ENCODE measurements at regions not wholly inside any gene's neighbourhood (a gene's known extent, or its start where the extent isn't known, plus 50 kb on each side); places are given as distances from the start of the nearest gene placed in this dataset.

DNA sequence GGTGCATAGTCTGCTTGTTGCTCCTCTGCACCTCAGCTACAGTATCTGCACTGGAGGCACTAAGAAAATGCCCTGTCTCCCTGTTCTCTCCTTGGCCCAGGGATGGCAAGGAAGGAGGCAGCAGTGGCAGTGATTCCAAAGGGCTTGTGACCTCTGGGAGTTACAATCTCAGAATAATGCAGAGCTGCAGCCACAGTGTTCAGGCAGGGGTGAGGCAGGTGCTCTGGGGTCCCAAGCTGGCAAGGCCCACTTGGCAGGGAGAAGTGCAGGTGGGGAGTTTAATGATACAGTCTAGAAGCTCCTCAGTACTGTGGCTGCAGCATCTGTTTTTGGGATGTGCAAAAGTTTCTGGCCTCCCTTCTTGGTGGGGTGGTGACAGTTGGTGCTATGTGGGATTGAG, 456.4 kb downstream of the CCSER2 start:
- no peak for DNase-seq (ENCODE audit: low read depth)

DNA sequence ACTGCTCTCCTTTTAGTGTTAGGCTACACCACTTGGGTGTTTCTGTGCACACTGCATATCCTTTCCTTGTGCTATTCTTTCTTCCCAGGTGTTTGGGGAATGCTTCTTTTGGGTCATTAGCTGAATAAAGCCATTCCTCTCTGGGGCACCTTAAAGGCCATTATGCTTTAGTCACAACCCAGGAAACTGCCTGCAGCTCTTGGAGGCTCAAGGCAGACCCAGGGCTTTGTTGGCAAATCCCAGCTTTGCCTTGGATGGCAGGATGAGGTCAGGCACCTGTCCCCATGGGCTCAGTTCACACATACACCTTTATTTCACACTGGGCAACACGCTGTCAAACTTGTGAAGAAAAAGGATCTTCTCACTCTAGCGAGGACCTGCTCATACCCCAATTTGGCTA, 460.6 kb downstream of the CCSER2 start:
- no peak for DNase-seq (ENCODE audit: low read depth)

DNA sequence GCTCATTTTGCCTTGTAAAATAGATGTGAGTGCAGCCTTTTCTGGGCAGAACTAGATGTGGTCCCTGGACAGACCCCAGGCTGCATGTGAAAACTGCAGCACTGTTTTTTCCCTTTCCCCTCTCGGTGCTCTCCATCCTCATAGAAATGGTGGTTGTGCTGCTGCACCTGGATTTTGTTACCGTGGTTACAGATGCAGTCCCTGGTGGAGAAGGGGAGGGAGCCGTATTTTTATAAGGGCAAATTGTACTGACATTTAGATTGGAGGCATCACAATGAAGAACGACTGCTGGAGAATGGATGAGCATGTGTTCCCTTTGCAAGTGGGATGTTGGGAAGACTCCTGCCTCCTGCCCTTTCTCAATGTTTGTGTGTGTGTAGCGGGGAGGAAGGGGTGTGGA, 469.9 kb downstream of the CCSER2 start:
- no peak for DNase-seq (ENCODE audit: low read depth)

DNA sequence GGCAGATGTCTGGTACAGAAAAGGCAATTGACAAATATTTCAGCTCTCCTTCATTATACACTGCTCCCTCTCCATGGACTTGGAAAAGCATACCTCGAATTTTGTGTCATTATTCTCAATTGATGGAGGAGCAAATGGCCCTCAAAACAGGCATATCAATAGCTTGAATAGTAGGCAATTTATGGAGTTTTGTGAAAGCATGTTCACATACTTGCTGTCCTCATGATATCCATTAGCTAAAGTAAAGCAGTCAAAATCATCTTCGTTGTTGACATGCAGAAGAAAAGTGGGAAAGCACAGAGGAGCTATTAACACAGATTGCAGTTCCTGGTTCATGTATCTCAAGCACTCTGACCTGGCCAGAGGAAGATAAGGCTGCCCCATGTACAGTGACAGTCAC, 472.8 kb downstream of the CCSER2 start:
- no peak for DNase-seq (ENCODE audit: low read depth)

DNA sequence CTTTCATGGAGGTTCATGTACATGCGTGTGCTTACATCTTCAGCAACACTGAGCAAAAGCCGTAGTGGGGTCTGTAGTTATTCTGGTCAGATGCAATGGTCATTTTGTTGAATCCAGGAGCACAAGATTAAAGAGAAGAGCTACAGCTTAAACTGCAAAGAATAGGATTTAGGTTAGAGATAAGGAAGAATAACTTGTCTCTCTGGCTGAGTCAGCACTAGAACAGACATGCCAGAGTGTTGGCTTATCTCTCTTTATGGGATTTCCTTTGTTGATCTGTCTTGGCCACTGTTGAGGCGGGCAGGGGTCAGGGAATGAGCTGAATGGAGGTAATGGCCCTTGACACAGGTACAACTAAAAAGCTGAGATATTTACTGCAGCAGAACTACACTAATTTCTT, 473.5 kb downstream of the CCSER2 start:
- DNase-seq (ENCODE audit: low read depth), result no peak

DNA sequence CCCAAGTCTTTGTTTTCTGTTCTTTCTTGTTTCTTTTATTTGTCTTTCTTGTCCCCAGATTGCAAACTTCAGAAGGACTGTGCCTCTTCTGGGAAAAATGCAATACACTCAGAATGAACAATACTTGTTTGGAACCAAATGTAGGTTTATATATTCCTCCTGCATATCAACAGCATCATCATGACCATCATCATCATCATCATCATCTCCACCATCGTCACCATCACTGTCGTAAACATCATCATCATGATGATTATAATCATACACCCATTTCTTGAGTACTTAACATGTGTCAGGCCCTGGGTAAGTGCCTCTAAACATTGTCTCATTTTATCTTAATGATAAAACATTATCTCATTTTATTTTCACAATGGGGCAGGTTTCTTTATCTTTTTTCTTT, 476.8 kb downstream of the CCSER2 start:
- DNase-seq (ENCODE audit: low read depth), result no peak

DNA sequence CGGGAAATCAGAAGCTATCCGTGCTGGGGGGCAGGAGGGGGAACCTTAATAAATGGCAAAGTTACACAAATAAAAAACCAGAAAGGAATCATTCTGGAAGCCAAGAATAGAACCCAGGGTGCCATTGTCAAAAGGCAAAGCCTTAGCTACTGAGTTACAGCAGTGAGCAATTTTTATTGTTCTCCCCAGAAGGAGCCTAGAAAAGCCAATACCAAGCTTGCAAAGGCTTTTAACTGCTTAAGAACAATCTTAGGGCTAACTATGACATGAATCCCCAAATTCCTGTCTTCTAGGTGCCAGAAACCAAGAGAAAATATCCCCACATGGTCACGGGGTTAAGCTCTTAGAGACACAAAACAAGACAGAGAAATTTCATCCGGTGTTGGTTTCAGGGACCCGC, 482.7 kb downstream of the CCSER2 start:
- DNase-seq (ENCODE audit: low read depth), result no peak

DNA sequence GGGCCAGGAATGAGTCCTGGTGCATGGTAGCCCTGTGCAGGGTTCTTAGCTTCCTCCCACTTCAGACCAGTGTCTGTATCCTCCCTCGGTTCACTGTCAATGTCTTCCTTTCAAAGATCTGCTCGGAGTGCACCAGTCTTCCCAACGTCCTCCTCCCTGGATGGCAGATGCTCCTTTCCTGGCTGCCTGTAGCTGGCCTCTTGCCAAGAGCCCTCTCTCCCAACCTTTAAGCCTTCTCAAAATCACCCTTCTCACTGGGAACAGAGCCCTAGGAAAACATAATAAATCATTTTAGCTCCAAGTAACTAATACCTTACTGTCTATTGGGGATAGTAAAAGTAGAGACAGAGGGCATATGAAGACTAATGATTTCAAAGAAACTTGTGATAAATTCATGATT, 490.6 kb downstream of the CCSER2 start:
- no peak for DNase-seq (ENCODE audit: low read depth)

DNA sequence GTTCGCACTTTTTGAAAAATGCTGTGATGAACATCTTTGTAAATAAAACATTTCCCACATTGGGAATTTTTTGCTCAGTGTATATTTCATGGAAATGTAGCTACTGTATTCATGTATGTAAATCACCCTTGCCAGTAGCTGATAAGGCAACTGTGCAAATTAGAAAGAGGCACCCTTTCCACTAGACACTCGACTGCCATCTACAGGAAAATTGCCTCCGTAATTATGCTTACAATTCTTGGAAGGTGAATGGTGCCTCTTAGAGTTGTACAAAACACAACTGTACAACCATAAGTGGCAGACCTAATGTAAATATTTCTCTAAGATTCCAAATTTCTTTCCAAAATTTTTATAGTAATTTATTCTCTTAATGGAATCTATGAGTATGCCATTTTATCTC, 491.7 kb downstream of the CCSER2 start:
- DNase-seq (ENCODE audit: low read depth), result no peak

DNA sequence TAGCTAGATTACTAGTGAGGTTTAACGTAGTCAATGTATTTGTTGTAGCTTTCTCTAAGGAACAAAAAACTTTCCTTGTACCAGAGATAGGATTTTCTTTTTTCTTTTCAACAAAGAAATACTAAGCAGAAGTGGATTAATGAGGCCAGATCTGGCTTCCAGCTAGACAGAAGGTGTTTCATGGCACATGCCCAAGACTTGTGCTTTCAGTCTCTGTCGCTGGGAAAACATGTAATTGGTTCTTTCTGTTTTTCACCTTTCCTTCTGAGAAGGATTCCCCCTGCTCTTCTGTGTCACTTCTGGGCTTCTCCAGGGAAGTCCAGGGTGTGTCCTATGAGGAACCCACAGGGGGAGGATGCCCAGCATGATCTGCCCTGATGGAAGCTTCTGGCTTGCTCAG, 492.2 kb downstream of the CCSER2 start:
- DNase-seq (ENCODE audit: low read depth), result no peak

DNA sequence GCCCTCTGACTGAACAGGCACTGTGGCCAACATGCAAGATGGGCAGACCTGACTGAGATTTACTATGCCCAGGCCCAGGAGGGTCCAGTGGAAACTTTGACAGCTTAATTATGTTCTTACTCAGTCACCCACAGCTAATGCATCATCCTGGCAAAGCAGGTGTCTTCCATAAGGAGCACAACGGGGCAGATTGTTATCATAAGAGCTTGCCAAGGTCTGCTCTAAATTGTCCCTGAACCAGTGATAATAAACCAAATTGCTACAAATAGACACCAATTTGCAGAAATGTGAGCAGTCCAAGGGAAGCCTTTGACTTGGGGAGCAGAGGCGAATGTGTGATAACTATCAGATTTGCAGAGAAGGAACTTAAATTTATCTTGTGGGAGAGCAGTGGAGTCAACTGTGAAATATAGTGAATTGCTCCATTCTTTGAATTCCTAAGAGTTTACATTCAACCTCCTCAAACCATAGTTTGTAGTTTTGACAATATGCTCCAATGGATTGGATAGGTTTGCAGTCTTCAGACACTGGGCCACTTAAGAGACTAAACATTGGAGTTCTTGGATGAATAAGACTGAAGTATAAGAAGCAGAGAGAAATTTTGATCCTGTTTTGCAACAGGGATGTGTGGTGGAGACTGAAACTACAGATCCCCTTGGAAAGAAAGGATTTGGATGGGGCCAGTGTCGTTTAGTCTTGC, 494.7 kb downstream of the CCSER2 start:
- no peak for DNase-seq (ENCODE audit: low read depth)

DNA sequence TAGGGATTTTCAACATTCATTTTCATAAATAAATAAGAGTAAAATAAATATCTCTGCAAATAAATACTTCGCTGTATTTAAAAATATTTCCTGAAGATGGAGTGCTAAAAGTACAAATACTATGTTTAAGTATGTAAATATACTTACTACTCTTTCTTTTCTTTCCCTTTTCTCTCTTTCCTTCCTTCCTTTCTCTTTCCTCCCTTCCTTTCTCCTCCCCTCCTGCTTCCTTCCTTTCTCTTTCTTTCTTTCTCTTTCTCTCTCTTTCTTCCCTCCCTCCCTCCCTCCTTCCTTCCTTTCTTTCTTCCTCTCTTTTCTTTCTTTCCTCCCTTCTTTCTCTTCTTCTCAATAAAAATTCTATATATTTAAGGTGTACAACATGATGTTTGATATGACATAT, 496.1 kb downstream of the CCSER2 start:
- no peak for DNase-seq (ENCODE audit: low read depth)

DNA sequence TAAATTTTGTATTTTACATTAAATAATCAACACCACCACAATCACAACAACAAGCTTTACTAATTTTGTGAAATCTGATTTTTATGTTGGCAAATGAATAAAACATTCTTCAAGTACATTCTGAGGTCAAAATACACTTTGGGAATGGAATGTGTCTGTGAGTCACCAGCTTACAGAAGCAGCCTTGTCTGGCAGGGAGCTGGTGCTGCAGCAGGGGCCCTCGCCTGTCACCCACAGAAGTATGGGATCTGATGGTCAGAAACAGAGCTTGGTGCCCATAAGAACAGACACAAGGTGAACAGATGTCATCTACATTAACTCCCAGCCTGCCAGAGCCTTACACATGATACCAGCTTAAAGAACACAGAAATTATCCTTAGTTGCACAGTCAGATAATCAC, 496.9 kb downstream of the CCSER2 start:
- no peak for DNase-seq (ENCODE audit: low read depth)

DNA sequence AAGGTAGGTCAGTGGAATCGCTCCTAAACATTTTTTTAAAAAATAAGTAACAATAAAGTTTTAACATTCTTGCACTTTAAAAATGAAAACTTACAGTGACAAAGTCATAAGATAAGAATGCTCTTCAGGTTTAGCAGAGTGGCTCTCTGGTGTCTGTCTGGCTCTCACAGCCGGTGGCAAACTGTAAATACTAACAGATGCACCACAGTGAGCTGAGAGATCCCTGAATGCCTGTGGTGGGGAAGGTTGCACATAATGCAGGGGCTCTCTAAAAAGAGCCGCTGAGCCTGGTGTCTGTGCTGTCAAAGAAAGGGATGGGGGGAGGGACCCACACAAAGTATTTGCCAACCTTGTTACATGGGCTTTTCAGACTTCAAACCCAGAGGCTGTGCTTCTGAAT, 498.3 kb downstream of the CCSER2 start:
- DNase-seq (ENCODE audit: low read depth), result no peak

DNA sequence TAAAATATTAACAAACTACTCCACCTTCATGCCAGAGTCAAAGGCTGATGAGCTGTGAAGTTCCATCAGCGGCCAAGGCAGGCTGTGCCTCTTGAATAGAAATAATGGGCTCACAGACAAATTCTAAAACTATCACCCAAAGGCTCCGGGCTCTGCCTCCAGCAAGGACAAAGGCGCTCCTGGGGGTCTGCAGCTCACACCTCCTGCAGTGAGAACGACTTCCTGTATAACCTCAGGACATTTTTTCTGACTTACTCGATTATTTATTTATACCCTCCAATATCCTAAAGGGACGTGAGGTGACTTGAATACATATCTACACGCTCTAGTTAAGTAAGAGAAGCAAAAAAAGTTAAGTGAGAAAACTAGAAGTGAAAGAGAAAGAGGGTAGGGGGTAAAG, 500.7 kb downstream of the CCSER2 start:
- no peak for DNase-seq (ENCODE audit: low read depth)

DNA sequence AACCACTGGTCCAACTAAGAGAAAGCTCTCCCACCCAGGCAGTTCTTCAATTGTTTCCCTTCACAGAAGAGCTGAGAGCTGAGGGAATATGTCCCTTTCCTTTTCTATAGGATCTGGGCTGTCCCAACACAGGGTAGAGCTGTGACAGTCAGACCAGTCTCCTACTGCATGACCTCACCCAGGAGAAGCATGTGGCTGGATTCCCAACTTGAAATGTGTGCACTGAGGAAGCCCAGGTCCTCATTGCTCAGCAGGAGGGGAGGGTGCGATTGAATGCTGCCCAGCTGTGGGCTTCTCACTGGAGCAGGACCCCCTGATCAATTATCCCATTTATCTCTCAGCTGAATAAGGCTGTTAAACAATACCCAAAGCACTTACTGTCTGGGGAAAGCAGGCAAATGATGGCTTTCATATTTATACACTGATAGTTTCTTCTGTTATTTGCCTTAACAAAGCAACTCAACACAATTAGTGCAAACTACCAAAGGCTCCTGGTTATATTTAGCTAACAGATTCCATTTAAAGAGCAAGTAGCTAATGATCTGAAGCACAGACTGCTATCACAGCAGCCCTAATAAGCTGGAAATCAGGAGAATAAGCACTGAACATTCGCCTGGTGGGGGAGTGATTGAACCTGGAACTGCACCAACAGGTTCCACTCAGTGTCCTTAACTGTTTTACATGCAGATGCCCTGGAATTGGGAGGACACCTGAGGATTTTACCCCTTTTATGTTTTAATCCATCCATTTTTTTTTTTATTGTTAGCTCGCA, 508.8 kb downstream of the CCSER2 start:
- DNase-seq (ENCODE audit: low read depth), result no peak

DNA sequence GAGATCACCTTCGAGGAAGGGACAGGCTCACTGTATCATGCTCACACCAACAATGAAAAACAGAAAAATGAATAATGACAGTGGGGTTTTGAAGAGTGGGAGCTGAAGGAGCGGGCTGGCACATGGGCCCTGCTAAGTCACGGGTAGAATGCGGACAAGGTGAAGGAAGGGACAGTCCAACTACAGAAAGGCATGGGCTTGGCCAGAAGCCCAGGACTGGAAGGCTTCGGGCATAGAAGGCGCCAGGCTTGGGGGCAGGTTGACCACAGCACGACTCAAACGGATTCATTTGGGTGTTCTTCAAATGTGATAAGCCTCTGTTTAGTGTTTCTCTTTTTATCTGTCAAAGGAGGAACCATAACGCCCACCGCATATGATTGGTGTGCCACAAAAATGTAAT, 509.5 kb downstream of the CCSER2 start:
- DNase-seq (ENCODE audit: low read depth), result no peak

DNA sequence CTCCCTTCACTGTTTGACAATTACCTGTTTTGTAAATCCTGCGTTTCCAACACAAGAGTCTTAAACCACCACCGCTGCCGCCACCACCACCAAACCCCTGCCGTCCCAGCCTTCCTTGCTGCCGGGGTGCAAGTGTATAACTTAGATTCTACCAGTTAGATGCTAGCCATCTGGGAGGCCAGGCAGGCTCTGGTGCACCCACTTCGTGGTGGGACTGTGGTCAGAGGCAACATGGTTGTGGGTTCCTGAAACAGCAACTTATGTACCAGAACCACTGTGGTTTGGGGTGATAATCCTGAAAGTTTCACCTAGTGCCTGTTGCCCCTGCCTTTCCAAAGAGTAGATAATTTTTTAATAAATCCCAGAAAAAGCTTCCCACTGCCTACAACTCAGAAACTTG, 510.5 kb downstream of the CCSER2 start:
- DNase-seq (ENCODE audit: low read depth), result no peak

DNA sequence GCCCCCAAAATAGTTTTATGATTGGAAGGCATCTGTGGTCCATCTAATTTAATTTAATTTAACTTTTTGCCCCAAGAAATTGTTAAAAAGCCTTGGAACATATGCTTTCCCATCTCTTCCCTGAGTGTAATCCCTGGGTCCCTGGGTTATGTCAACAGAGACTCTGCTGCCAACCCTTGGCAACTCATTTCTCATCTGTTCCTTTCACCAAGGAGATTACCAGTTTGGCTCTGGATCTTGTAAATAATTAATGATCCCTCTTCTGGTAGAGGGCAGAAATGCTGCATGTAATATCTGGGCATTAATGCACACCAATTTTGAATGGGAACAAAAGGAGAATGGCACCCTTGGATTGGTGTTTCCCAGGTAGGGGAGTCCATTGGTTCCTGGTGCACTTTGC, 514.2 kb downstream of the CCSER2 start:
- DNase-seq (ENCODE audit: low read depth), result no peak

DNA sequence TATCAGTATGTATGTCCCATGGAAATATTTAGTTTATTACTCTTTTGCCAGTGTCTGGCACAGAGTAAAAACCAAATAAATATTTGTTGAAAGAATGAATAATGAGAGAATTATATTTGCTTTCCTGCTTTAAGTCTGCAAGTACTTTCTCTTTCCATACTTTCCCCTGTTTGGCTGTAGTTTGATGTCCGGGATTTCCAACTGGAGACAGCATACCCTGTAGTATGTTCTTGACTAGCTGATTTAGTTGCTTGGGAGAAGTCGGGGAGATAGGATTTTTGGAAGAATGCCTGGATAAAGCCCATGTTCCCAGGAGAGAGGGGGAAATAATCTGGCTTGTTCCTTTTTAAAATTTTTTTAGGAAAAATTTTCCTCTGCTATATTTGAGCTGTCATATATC, 516.1 kb downstream of the CCSER2 start:
- peak; percentile 6 for DNase-seq (ENCODE audit: low read depth)

DNA sequence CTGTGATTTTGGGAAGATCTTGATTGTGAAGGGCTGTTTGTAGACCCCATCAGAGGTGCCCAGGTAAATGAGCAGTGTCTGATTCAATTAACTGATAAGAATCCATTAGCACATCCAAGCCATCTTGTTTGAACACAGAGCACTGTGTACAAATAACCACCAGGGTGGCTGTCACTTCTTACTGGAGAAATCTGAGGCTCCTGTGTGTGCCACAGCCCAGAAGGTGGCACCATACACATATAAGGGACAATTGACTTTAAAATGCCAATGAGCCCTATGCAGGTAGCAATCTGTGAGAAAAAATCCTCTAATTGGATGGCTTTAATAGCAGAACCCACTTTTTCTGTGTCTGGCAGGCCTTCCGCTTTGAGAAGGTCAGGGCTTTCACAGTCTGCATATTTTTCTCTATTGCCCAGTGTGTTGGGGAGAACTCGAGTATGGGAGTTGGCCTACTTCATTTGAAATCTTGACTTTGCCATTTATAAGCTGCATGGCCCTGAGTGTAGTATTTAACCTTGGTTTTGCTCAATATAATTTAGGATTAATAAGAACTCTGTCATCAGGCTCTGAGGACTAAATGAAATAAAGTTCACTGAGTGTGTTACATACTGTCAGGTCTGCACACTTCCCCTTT, 517.4 kb downstream of the CCSER2 start:
- DNase-seq (ENCODE audit: low read depth), result no peak

DNA sequence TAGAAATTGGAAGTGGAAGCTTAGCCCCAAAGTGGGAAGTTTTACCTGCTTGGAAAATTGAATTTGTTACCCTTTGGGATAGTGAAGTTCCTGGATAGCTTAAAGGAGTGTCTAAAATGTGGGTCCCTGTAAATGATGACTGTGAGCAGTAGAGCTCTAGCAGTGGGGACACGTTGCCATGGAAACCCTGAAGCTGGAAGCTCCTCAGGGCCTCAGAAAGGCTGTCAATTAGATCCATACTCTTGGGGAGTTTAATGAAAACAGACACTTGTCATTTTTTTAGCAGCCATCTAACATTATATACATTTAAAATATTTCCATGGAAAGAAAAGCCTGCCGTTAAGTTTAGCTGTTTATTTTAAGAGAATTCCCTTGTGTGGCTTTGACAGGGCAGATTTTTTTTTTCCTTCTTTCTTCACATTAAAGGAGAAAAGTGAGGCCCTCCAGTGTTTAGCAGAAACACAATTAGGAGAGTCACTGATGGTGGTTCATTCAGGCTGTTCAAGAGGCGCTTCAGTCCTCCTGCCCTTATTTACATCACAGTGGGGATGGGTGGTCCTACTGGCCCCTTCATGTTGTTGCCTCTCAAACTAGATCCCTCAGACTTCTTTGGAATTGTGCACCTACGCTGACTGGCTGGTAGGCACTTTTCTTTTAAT, 518.4 kb downstream of the CCSER2 start:
- DNase-seq (ENCODE audit: low read depth), result no peak

DNA sequence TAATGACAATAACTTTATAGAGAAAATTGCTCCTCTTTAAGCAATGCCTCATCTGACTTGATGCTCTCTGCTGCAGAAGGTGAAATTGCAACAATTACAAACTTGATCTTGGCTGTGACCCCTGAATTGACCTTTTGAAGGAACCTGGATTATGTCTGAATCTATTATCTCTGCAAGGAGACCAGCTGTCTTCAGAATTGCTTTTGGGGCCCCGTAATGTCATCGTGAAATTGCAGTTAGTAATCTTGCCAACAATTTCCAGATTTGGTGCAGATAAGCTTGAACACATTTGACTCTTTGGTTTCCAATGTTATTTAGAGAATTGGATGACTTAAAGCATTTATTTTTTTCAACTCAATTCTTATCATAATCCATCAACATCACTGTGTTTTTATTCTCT, 520.6 kb downstream of the CCSER2 start:
- DNase-seq (ENCODE audit: low read depth), result no peak
